Breast epithelium (tissue), 3 donors: ENCODE measurements at regions not wholly inside any gene's neighbourhood (a gene's known extent, or its start where the extent isn't known, plus 50 kb on each side); places are given as distances from the start of the nearest gene placed in this dataset.

Source experiments
- POLR2A ChIP-seq: fragments of 450-650 bp; IDR thresholded peaks from one replicate; pipeline ENCODE4 v1.6.1; 2016; ENCODE audit warnings: antibody characterized with exemption, mild to moderate bottlenecking, moderate library complexity
- POLR2AphosphoS5 ChIP-seq, 3 donors: sonication (generic); formaldehyde crosslinking; IDR thresholded peaks; one replicate each; pipeline ENCODE4 v1.6.1; 2017; ENCODE audit warnings: antibody characterized with exemption in 3 of 3
- TF ChIP-seq, protein P1 (sequence below), 3 donors: fragments of 450-650 bp; IDR thresholded peaks; one replicate each; pipeline ENCODE4 v1.5.1; 2016 to 2017; ENCODE audit warnings: antibody characterized with exemption in 3 of 3, mild to moderate bottlenecking in 3 of 3, moderate library complexity in 3 of 3

DNA sequence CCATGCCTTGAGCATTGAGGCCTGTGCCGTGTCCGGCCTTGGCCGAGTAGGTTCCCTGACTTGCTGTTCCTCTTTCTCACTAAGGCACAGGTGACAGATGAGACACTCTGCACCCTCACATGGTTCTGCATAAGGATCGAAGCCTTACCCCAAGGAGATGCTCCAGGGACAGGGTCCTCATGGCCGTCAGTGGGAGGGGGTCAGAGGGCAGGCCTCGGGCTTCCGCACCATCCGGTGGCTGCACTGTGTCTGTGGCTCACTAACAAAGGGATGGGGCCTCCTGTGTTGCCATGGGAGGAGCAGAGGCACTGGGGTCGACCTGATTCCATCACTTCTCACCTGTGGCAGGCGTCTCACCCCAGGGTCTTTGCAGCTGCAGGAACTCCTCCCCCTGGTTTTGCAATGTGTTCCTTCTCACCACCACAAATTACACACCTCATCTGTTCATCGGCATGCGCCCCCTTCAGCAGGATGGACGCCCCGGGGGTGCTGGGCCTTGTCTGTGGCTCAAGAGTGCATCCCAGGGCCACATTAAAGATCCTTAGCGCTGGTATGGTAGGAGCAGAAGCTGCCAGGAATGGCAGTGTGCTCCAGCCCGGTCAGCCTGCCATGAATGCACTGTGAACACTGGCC lies 113.3 kb upstream of the SOX1 start:
- no peak for TF ChIP-seq POLR2AphosphoS5 (IDR thresholded peaks at IDR 0.05)
- TF ChIP-seq, protein P1, sequence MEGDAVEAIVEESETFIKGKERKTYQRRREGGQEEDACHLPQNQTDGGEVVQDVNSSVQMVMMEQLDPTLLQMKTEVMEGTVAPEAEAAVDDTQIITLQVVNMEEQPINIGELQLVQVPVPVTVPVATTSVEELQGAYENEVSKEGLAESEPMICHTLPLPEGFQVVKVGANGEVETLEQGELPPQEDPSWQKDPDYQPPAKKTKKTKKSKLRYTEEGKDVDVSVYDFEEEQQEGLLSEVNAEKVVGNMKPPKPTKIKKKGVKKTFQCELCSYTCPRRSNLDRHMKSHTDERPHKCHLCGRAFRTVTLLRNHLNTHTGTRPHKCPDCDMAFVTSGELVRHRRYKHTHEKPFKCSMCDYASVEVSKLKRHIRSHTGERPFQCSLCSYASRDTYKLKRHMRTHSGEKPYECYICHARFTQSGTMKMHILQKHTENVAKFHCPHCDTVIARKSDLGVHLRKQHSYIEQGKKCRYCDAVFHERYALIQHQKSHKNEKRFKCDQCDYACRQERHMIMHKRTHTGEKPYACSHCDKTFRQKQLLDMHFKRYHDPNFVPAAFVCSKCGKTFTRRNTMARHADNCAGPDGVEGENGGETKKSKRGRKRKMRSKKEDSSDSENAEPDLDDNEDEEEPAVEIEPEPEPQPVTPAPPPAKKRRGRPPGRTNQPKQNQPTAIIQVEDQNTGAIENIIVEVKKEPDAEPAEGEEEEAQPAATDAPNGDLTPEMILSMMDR (IDR thresholded peaks at IDR 0.05) = no peak
- TF ChIP-seq POLR2A = no peak
